ENCODE measurements at regions not wholly inside any gene's neighbourhood (a gene's known extent, or its start where the extent isn't known, plus 50 kb on each side); places are given as distances from the start of the nearest gene placed in this dataset.

DNA sequence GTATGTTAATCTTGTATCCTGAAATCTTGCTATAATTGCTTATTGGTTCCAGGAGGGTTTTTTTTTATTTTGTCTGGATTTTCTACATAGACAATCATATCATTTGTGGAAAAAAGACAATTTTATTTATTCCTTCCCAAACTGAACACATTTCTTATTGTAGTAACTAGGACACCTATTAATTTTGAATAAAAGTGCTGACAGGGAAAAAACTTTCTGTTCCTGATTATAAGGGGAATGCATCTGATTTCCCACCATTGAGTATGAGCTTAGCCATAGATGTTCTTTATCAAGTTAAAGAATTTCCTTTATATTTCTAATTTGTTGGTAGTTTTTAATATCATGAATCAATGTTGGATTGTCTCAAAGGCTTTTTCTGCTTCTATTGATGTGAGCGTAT is 460.7 kb upstream of the CNTN3 start:
- TF ChIP-seq, protein P1, sequence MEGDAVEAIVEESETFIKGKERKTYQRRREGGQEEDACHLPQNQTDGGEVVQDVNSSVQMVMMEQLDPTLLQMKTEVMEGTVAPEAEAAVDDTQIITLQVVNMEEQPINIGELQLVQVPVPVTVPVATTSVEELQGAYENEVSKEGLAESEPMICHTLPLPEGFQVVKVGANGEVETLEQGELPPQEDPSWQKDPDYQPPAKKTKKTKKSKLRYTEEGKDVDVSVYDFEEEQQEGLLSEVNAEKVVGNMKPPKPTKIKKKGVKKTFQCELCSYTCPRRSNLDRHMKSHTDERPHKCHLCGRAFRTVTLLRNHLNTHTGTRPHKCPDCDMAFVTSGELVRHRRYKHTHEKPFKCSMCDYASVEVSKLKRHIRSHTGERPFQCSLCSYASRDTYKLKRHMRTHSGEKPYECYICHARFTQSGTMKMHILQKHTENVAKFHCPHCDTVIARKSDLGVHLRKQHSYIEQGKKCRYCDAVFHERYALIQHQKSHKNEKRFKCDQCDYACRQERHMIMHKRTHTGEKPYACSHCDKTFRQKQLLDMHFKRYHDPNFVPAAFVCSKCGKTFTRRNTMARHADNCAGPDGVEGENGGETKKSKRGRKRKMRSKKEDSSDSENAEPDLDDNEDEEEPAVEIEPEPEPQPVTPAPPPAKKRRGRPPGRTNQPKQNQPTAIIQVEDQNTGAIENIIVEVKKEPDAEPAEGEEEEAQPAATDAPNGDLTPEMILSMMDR (IDR thresholded peaks at IDR 0.05; ENCODE audit: low read depth, low read length) = no peak
- no peak overlapping the region for H3K4me3 ChIP-seq (ENCODE audit: low read depth, low read length)

DNA sequence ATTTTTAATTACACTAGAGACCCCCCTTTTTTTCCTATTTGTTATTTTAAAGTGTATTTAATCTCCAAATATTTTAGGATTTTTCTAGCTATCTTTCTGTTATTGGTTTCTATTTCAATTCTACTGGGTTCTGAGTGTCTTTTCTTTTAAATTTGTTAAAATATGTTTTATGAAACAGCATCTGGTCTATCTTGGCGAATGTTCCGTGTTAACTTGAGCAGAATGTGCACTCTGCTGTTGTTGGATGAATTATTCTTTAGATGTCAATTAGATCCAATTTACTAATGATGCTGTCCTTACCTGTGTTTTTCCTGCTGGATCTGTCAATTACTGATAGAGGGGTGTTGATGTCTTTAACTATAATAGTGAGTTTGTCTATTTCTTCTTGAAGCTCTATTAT is 462.0 kb upstream of the CNTN3 start:
- H3K4me3 ChIP-seq (ENCODE audit: low read depth, low read length) = no peak overlapping the region
- TF ChIP-seq, protein P1 (IDR thresholded peaks at IDR 0.05; ENCODE audit: low read depth, low read length) = no peak

DNA sequence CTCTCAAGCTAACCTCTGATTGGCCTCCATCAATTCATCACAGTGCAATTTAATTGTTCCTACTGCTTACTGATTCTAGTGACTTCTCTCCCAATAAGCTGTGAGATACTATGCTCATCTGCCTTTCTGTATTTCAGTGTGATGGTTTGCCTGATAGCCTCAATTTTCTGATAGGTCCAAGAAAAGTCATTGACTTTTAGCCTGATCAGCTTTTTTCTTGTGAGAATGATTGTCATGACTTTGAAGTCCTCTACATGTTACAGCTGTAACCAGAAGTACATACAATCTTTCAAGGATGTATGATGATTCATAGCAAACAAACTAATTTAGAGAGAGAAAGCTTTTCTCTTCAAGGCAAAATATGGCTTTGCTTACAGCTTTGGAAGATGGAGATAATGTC is 463.8 kb upstream of the CNTN3 start:
- TF ChIP-seq, protein P1 (IDR thresholded peaks at IDR 0.05; ENCODE audit: low read depth, low read length) = no peak
- H3K4me3 ChIP-seq (ENCODE audit: low read depth, low read length) = no peak overlapping the region

- TF ChIP-seq, protein P1 (IDR thresholded peaks at IDR 0.05; ENCODE audit: low read depth, low read length) = no peak
- H3K4me3 ChIP-seq (ENCODE audit: low read depth, low read length) = no peak overlapping the region
Observed at GRCh38 chr3:75082845-75083244, 468.4 kb upstream of the CNTN3 start.

GRCh38 chr3:75089841-75090240 is 475.4 kb upstream of the CNTN3 start:
- TF ChIP-seq, protein P1 (IDR thresholded peaks at IDR 0.05; ENCODE audit: low read depth, low read length) = no peak
- H3K4me3 ChIP-seq (ENCODE audit: low read depth, low read length) = no peak overlapping the region

DNA sequence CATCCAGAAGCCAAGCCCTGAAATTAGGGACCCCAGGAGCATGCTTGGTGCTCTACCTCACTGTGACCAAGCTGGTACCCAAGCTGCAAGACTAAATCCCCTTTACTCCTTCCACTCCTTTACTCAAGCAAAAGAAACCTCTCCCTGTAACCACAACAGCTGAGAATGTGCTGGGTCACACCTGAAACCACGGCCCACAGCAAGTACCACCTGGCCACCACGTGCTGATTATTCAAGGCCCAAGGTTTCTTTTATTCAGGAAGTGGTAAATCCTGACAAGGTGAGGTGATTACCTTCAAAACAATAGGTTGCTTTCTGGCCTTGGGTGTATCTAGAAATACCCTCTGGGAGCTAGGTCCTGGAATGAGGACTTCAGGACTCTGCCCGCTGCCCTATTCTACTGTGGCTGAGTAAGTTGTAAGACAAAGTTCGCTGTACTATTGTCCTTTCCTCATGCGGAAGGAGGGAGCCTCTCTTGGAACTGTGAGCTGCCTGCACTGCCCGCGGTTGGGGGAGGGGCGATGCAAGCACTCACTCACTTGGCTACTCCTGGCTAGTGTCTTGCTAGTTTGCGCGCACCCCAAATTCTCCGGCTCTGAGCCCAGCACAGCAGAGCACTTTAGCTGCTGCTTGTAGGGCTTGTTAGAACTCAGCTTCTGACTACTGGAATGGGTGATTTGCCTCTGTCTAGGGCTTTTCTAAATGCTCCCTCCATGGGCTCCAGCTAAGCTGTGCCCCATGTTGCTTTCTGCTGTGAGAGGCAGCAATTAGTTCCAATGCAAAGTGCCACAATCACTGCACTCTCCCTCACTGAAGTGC is 487.1 kb upstream of the CNTN3 start:
- H3K4me3 ChIP-seq (ENCODE audit: low read depth, low read length) = no peak overlapping the region
- TF ChIP-seq, protein P1 (IDR thresholded peaks at IDR 0.05; ENCODE audit: low read depth, low read length) = no peak

DNA sequence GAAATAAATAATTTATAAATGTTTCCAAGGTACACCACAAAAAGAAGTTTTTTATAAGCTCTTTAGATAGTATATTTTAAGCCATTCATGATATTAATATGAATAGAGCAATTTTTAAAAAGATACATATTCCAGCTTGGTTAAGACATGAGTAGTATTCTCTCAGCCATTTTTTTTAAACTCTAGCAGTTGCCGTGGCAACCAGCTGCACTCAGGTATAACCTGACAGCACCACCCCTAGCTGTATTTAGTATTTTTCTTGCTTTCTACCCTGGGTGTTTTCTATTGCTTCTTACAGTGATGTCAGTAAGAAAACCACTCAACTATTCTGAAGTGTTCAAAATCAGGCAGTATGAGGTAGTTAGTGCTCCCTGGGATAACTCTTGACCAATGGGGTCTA is 496.3 kb upstream of the CNTN3 start:
- no peak overlapping the region for H3K4me3 ChIP-seq (ENCODE audit: low read depth, low read length)
- TF ChIP-seq, protein P1 (IDR thresholded peaks at IDR 0.05; ENCODE audit: low read depth, low read length) = no peak

Measured in WI38 (cell line).